Esophagus mucosa (tissue), 1 donor: ENCODE measurements at regions not wholly inside any gene's neighbourhood (a gene's known extent, or its start where the extent isn't known, plus 50 kb on each side); places are given as distances from the start of the nearest gene placed in this dataset.

Source experiments
- ATAC-seq: fragments of 200-7000 bp; cut with Tn5 transposase; one replicate; pipeline ENCODE4 v1.9.1; 2020
- donor health status: DM: yes; HTN: yes; CAD: no.

DNA sequence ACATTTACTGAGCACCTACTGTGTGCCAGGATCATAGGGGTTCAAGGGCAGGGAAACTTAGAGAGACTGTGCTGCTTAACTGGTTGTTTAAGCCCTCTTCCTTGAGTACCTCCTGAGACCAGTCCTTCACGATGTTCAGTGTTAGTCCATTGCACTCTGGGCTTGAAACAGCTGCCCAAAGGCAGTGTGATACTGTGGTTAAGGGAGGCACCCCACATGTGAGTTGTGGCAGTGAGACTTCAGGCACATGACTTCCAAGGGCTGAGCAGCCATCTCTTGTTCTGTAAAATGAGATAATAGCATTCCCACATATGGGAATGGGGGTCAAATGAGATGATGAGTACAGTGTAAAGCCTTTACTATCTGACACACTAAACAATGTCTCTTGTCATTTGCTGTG lies 75.1 kb downstream of the LINGO1 start:
- ATAC-seq: no peak

DNA sequence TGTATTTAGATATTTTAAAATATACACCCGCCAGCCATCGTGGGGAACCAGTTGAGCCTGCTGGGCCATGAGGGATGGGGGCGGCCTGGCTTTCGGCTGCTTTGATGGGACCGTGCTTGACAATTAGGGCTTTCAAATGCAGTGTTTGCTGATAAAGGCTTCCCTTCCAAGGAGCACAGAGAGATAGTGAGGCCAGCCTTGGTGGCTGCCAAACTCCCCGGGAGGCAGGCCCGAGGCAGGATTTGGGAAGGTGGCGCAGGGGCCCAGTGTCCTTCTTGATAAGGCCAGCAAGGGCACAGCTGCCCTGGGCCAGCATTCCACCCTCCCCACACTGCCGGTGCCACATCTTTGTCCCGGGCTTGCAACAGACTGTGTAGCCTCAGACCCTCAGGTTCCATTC lies 75.6 kb downstream of the LINGO1 start:
- no peak for ATAC-seq

GRCh38 chr15:77556622-77557021 lies 76.1 kb downstream of the LINGO1 start:
- ATAC-seq: no peak

GRCh38 chr15:77555232-77555631 lies 77.5 kb downstream of the LINGO1 start:
- no peak for ATAC-seq

DNA sequence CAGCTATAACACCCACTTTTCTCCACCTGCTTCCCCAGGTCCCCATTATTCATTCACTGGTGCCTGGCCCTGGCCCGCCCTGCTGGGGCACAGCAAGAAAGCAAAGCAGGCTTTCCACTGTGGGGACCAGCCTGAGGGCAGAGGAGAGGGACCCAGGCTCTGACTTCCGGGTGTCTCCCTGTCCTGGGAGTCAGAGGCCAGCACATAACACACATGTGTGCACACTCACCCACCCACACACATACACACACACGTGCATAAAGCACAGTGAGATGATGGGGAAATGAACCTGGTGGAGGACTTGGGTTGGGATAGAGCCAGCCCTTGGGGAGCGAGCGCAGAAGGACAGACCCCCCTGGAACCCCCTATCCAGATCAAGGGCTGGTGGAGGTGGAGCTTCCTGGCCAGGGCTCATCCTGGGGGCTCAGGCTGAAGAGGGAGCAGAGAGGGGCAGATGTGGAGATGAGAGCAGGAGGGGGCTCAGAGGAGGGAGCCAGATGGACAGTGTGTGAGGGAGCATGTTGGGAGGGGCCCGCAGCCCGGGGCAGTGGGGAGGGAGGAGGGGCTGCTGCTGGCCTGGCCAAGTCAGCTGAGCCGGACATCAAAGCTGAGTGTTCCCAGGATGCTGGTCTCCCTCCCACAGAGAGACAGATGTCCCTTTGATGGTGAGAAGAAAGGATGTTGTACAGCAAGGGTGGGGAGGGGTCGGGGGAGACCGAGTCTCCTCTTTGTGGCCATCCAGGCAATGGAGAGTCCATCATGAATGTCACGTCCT lies 78.2 kb downstream of the LINGO1 start:
- no peak for ATAC-seq

DNA sequence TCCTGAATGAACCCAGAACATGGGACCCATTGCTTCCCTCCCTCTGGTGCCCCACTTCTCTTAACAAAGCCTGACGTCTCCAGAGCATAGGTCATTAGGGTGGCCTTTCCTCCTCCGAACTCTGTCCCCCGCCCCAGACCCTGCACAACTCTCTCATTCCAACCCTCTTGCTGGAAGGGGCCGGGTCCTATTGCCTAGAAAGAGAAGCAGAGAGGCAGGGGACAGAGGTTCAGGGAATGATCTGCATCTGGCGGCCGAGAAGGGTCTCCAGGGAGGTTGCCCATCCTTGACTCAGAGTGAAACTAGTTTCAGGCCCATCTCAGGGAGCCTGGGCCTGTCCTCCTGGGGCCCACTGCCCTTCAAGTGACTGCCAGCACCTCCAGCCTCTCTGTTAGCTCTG lies 79.0 kb downstream of the LINGO1 start:
- ATAC-seq: no peak

GRCh38 chr15:77553257-77553656 lies 79.5 kb downstream of the LINGO1 start:
- no peak for ATAC-seq

DNA sequence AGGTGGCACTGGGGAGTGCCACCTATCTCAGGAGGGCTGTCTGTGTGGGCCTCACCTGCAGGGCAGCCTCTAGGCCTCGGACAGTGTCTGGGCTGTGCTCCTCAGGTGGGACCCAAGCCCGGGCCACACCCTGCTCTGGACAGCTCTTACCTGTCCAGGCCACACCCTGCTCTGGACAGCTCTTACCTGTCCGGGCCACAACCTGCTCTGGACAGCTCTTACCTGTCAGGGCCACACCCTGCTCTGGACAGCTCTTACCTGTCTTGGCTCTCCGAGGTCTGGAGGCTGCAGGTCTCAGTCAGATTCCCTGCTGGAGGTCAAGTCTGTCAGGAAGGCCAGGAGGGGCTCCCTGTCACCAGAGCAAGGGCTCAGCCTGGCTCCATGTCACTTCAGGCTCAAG lies 80.6 kb downstream of the LINGO1 start:
- ATAC-seq: no peak

DNA sequence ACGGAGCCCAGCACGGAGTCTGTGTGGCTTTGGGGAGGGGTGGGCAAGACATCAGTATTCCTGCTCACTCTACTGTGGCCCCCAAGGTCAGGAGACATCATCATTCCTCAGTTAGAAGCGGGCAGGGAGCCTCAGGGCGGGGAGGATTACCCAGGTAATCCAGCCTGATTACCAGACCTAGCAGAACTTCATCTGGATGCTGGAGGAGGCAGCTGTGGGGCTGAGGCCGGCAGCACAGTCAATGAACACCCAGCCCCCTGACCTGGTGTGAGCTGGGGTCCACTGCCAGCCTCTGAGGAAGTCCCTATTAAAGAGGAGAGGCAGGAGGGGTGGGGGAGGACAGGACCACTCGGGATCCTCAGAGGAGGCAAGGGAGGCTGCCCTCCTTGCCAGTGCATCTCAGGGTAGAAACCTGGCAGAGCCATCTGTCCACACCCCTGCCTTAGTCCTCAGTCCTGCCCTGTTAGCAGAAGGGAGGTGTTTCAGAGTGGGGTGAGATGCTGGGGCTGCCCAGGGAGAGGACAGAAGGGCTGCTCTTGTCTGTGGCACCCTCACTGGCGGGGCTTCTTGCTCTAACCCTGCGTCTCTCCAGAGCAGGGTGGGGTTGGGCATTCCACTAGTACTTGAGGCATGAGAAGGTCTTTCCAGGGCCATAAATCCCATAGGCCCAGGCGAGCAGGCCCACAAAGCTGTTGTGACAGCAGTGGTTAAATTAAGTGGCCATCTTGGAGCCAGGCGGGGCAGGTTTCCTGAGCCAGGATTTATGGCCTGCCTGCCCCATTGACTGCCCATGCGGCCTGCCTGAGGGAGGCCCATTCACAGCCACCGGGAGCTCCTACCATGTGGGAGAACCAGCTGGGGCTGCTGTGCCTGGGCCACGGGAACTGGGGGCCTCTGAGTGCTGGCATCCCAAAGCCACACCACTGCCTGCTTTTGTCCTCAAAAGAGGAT lies 82.1 kb downstream of the LINGO1 start:
- no peak for ATAC-seq

GRCh38 chr15:77549576-77550288 lies 83.0 kb downstream of the LINGO1 start:
- ATAC-seq: no peak

GRCh38 chr15:77548589-77549557 lies 83.8 kb downstream of the LINGO1 start:
- no peak for ATAC-seq

GRCh38 chr15:77547801-77548588 lies 84.7 kb downstream of the LINGO1 start:
- ATAC-seq: no peak

DNA sequence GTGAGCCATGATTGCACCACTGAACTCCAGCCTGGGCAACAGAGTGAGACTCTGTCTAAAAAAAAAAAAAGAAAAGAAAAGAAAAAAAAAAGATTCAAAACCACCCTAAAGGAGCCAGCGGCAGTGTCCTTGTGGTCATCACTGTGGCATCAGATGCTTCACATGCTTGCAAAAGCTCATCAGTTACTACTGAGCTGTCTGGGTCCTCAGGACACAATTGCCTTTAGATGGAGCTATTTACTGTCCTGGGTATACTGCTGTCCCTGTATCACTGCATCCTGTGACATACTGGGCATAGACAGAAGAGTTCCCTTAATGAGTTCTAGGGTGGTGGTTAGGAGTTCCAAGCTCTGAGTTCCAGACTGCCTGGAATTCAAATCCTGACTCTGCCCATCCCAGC lies 85.8 kb downstream of the LINGO1 start:
- ATAC-seq: no peak

DNA sequence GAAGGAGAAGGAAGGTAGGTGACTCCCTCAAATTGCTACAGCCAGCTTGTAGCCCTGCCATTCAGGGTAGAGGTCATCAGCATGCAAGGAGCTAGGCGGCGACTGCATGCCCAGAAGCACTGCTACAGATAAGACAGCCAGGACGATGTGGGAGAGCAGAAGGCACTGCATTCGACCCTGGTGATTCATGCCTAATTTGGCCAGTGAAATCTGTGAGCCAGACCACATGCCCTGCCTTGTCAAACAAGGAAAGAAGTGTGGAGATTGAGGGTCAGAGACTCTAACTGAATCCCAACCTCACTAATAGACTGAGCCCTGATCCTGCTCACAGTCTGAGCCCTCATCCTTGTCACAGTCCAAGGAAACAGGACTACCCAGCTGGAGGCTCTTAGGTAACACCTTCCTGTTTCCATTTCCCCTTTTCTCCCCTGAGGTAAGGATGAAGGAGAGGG lies 86.6 kb downstream of the LINGO1 start:
- no peak for ATAC-seq

DNA sequence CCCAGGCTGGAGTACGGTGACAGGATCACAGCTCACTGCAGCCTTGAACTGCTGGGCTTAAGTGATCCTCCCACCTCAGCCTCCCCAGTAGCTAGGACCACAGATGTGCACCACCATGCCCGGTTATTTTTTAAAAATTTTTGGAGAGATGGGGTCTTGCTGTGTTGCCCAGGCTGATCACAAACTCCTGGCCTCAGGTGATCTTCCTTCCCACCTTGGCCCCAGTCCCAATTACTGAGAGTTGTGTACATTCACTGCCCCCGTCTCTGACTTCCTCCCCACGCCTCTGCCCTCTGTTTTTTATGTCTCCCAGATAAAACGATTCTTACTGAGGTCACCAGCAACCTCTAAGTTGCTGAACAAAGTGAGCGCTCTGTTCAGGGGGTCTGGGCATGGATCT lies 87.7 kb downstream of the LINGO1 start:
- no peak for ATAC-seq

GRCh38 chr15:77544162-77544561 lies 88.5 kb downstream of the LINGO1 start:
- ATAC-seq: no peak

- ATAC-seq: peak; percentile 87
Measured at GRCh38 chr15:77543159-77543882, 89.4 kb downstream of the LINGO1 start.

GRCh38 chr15:77542491-77543001 lies 90.2 kb downstream of the LINGO1 start:
- ATAC-seq: no peak

- peak; percentile 27 for ATAC-seq
Measured at GRCh38 chr15:77541421-77542181, 91.1 kb downstream of the LINGO1 start.
